ENCODE measurements at regions not wholly inside any gene's neighbourhood (a gene's known extent, or its start where the extent isn't known, plus 50 kb on each side); places are given as distances from the start of the nearest gene placed in this dataset.

DNA sequence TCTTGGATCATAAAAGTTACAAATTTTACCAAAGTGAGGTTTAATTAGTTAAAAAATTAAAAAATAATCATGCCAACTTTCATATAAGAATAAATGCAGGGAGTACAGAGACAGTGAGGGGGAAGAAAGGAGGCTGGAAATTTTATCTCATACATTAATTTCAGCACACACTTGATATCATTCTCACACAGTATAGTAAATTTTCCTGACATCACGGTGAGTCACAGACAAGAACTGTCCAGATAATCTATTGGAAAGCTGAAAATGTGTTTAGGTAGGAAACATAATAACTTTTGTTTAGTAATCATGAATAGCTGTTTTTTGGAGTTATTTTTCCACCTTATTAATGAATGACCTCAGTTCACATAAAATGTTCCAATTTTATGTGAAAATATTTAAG, 1204.8 kb downstream of the GALC start:
- Histone ChIP-seq H3K4me3 (ENCODE audit: low read depth, low read length, poor library complexity, severe bottlenecking) (no peak overlapping the region), H3K9me3 (ENCODE audit: low read depth, low read length, poor library complexity, severe bottlenecking) (no peaks in the 10 kb centered on the region), H3K4me1 (ENCODE audit: insufficient read depth, low read length, poor library complexity, severe bottlenecking) (peaks cover 14% of the 10 kb centered on the region), H3K27ac (ENCODE audit: low read depth, low read length, poor library complexity, severe bottlenecking) (peak overlapping the region; percentile 75), H3K36me3 (ENCODE audit: insufficient read depth, low read length, poor library complexity, severe bottlenecking) (no peaks in the 10 kb centered on the region), H3K27me3 (replicated peaks; ENCODE audit: insufficient read depth, low read depth, low read length, poor library complexity) (no peaks in the 10 kb centered on the region)
- no peak for DNase-seq (ENCODE audit: low spot score)
- POLR2A ChIA-PET (ENCODE audit: low non-redundant PET) = interaction anchor here (0.5 kb wide), 1 partner anchor 12 kb away, joined by 3 read pairs; no protein-coding TSS in a partner anchor
- CTCF ChIA-PET = no interaction called here
- no TSS peak for BruUV-seq (replicated peaks)
- no peak for TF ChIP-seq EZH2 (IDR thresholded peaks at IDR 0.05; ENCODE audit: borderline replicate concordance, low read depth, low read length, poor library complexity, severe bottlenecking)
- TF ChIP-seq, protein P1, sequence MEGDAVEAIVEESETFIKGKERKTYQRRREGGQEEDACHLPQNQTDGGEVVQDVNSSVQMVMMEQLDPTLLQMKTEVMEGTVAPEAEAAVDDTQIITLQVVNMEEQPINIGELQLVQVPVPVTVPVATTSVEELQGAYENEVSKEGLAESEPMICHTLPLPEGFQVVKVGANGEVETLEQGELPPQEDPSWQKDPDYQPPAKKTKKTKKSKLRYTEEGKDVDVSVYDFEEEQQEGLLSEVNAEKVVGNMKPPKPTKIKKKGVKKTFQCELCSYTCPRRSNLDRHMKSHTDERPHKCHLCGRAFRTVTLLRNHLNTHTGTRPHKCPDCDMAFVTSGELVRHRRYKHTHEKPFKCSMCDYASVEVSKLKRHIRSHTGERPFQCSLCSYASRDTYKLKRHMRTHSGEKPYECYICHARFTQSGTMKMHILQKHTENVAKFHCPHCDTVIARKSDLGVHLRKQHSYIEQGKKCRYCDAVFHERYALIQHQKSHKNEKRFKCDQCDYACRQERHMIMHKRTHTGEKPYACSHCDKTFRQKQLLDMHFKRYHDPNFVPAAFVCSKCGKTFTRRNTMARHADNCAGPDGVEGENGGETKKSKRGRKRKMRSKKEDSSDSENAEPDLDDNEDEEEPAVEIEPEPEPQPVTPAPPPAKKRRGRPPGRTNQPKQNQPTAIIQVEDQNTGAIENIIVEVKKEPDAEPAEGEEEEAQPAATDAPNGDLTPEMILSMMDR (conservative IDR thresholded peaks at IDR 0.05; ENCODE audit: low read depth, low read length) = no peak
- intact Hi-C loops (cut with micrococcal nuclease; ENCODE audit: unreplicated experiment) = no loop called here

DNA sequence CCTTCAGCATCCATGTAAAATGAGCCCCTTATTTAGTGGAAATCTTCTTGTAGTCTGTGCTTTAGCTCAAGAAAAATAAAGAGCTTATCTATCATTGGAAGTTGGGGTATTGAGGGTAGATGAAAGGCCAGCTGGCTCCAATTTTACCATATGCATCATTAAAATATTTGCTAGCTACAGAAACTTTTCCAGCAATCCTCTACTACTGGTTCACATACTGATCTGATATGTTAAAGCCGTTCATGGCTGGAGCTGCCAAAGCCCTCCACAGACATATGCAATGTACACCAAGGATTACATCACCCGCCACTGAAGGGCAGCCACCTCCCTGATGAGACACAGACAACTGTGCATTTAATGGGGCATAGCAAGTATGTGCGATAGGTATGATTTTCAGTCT, 1205.3 kb downstream of the GALC start:
- Histone ChIP-seq H3K4me1 (ENCODE audit: insufficient read depth, low read length, poor library complexity, severe bottlenecking) (peaks cover 14% of the 10 kb centered on the region), H3K4me3 (ENCODE audit: low read depth, low read length, poor library complexity, severe bottlenecking) (no peak overlapping the region), H3K27ac (ENCODE audit: low read depth, low read length, poor library complexity, severe bottlenecking) (peak overlapping the region; percentile 75), H3K36me3 (ENCODE audit: insufficient read depth, low read length, poor library complexity, severe bottlenecking) (no peaks in the 10 kb centered on the region), H3K9me3 (ENCODE audit: low read depth, low read length, poor library complexity, severe bottlenecking) (no peaks in the 10 kb centered on the region), H3K27me3 (replicated peaks; ENCODE audit: insufficient read depth, low read depth, low read length, poor library complexity) (no peaks in the 10 kb centered on the region)
- ChIA-PET POLR2A (ENCODE audit: low non-redundant PET) (interaction anchor here (0.5 kb wide), 1 partner anchor 13 kb away, joined by 3 read pairs; no protein-coding TSS in a partner anchor), CTCF (no interaction called here)
- DNase-seq (ENCODE audit: low spot score) = peak; percentile 64
- intact Hi-C loops (cut with micrococcal nuclease; ENCODE audit: unreplicated experiment) = no loop called here
- TF ChIP-seq EZH2 (IDR thresholded peaks at IDR 0.05; ENCODE audit: borderline replicate concordance, low read depth, low read length, poor library complexity, severe bottlenecking) = no peak
- TF ChIP-seq, protein P1 (conservative IDR thresholded peaks at IDR 0.05; ENCODE audit: low read depth, low read length) = no peak
- BruUV-seq (replicated peaks) = no TSS peak

DNA sequence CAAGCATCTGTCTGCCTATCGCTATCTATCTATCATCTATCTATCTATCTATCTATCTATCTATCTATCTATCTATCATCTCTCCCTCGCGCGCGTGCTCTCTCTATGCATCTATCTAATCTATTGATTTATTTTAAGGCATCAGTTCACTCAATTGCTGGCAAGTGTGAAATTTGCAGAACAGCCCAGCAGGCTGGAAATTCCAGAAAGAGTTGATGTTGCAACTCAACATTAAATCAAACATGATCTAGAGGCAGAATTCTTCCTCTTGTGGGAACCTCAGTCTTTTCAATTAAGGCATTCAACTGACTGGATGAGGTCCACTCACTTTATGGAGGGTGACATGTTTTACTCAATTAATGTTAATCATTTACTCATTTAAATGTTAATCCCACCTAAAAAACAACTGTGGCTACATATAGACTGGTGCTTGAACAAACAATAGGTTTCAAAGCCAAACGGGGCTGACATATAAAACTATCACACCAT, 1210.8 kb downstream of the GALC start:
- TF ChIP-seq, protein P1 (conservative IDR thresholded peaks at IDR 0.05; ENCODE audit: low read depth, low read length) = no peak
- no peak for TF ChIP-seq EZH2 (IDR thresholded peaks at IDR 0.05; ENCODE audit: borderline replicate concordance, low read depth, low read length, poor library complexity, severe bottlenecking)
- intact Hi-C loops (cut with micrococcal nuclease; ENCODE audit: unreplicated experiment) = no loop called here
- Histone ChIP-seq H3K4me3 (ENCODE audit: low read depth, low read length, poor library complexity, severe bottlenecking) (no peak overlapping the region), H3K27ac (ENCODE audit: low read depth, low read length, poor library complexity, severe bottlenecking) (no peak overlapping the region), H3K36me3 (ENCODE audit: insufficient read depth, low read length, poor library complexity, severe bottlenecking) (no peaks in the 10 kb centered on the region), H3K27me3 (replicated peaks; ENCODE audit: insufficient read depth, low read depth, low read length, poor library complexity) (no peaks in the 10 kb centered on the region), H3K4me1 (ENCODE audit: insufficient read depth, low read length, poor library complexity, severe bottlenecking) (peaks cover 18% of the 10 kb centered on the region), H3K9me3 (ENCODE audit: low read depth, low read length, poor library complexity, severe bottlenecking) (no peaks in the 10 kb centered on the region)
- no peak for DNase-seq (ENCODE audit: low spot score)
- no TSS peak for BruUV-seq (replicated peaks)
- ChIA-PET POLR2A (ENCODE audit: low non-redundant PET) (no interaction called here), CTCF (no interaction called here)
